ENCODE measurements at regions not wholly inside any gene's neighbourhood (a gene's known extent, or its start where the extent isn't known, plus 50 kb on each side); places are given as distances from the start of the nearest gene placed in this dataset.

DNA sequence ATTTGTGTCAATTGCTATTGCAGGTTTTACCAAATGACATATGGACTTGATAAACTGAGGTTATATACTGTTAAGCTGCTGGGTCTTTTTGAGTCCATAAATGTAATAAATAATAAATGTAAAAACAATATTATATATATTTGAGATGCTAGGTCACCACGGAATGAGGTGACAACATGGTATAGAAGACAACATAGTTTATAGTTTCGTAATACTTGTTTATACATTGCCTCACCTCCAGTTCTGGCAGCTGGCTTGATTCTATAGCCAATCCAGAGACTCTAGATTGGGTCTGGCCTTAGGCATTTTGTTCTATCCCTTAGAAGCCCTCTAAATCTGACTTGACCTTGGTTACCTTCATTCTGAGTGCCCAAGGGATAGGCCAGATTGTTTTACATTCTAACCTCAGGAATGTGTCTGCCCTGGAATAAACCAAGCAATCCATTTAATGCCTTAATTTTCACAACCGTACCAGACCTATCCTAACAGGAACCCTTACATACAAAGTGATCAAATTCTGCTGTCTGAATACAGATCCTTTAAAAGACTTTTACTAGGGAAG lies 61.5 kb upstream of the STXBP5 start:
- no peak for DNase-seq

DNA sequence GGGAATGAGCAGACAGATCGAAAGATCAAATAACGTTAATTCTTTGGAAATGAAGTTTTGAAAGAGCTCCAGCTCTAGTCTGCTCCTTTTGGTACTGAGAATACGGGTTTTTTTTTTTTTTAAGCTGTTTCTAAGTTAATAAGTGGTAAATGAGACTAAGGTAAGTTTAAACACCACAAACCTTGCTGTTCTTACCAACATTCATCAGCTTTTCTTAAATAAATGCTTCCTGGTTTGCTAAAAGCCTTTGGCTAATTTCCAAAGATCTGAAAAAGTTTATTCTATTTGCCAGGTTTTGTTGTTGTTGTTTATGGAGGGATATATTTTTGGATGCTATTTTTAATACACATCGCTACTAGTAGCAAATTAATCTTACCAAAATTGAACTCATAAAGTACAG lies 55.1 kb upstream of the STXBP5 start:
- DNase-seq, result no peak

GRCh38 chr6:147149826-147150225 lies 54.4 kb upstream of the STXBP5 start:
- no peak for DNase-seq

- DNase-seq, result no peak
Measured at GRCh38 chr6:147150293-147150692, 53.9 kb upstream of the STXBP5 start.

Measured in activated CD4-positive, alpha-beta T cell treated with anti-CD3 and anti-CD28 coated beads, Interleukin-2, Interleukin-6, amounts not matched to agents 100 ng/mL and 50 ng/mL, durations not matched to agents 16 hours and 8 hours (primary cell).